ENCODE measurements at regions not wholly inside any gene's neighbourhood (a gene's known extent, or its start where the extent isn't known, plus 50 kb on each side); places are given as distances from the start of the nearest gene placed in this dataset.

DNA sequence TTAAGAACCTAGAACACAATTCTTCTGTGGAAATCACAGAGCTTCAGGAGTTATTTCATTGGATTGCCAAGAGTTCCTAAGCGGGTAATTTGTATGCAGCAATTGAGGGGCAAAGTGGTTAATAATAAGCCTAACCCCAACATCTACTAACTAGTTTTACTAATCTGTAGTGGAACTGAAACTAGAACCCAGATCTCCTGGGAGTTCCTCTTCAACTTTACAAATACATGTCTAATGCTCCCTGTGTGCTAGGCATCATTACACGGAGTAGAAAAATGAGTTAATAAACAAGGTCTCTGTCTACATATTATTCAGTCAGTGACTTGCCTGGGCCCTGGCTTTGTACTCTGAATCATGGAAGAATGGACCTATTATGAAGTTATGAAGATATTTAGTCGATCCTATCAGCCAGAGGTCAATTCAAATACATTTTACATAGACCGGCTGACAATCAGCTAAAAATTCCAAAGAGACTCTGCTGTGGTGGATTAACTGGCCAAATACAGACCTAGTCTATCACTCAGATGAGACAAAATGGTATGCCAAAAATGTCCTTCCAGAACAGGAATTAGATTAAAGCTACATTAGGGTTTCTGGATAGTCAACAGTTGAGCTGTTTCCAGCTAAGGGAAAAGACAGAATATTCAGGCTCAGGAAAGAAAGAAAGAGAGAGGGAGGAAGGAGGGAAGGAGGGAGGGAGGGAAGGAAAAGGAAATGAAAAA is 326.0 kb downstream of the FBXW7 start:
- TF ChIP-seq, protein P1, sequence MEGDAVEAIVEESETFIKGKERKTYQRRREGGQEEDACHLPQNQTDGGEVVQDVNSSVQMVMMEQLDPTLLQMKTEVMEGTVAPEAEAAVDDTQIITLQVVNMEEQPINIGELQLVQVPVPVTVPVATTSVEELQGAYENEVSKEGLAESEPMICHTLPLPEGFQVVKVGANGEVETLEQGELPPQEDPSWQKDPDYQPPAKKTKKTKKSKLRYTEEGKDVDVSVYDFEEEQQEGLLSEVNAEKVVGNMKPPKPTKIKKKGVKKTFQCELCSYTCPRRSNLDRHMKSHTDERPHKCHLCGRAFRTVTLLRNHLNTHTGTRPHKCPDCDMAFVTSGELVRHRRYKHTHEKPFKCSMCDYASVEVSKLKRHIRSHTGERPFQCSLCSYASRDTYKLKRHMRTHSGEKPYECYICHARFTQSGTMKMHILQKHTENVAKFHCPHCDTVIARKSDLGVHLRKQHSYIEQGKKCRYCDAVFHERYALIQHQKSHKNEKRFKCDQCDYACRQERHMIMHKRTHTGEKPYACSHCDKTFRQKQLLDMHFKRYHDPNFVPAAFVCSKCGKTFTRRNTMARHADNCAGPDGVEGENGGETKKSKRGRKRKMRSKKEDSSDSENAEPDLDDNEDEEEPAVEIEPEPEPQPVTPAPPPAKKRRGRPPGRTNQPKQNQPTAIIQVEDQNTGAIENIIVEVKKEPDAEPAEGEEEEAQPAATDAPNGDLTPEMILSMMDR (conservative IDR thresholded peaks at IDR 0.05; ENCODE audit: low read length): no peak
- TF ChIP-seq EZH2phosphoT487 (IDR thresholded peaks at IDR 0.05; ENCODE audit: borderline replicate concordance): no peak

Data from Loucy (cell line).